GM06990 (cell line): ENCODE measurements at regions not wholly inside any gene's neighbourhood (a gene's known extent, or its start where the extent isn't known, plus 50 kb on each side); places are given as distances from the start of the nearest gene placed in this dataset.

Experiments
- DNase-seq: peaks from one replicate; pipeline ENCODE4 v3.0.0-alpha.2; 2011; ENCODE audit not compliant: insufficient read length; ENCODE audit errors: extremely low read depth
- H3K27me3 ChIP-seq: replicated peaks from 2 replicates; pipeline ENCODE4 v1.6.0; 2011; ENCODE audit warnings: low read length; ENCODE audit not compliant: control insufficient read depth, insufficient read depth
- H3K36me3 ChIP-seq: 2 replicates; pipeline ENCODE4 v1.5.1; 2011; ENCODE audit warnings: low read length; ENCODE audit not compliant: control insufficient read depth, insufficient read depth
- H3K4me3 ChIP-seq: replicated peaks from 2 replicates; pipeline ENCODE4 v1.5.1; 2011; ENCODE audit warnings: low read depth, mild to moderate bottlenecking, control low read depth, low read length
- CTCF ChIP-seq: IDR thresholded peaks from 2 replicates; pipeline ENCODE4 v1.5.1; 2011; ENCODE audit warnings: low read length, control low read depth, mild to moderate bottlenecking, inconsistent platforms; ENCODE audit not compliant: insufficient read depth, poor library complexity, severe bottlenecking

- Histone ChIP-seq H3K36me3 (no peaks in the 10 kb centered on the region), H3K4me3 (no peak overlapping the region), H3K27me3 (no peaks in the 10 kb centered on the region)
- TF ChIP-seq CTCF = no peak
- DNase-seq = peak; percentile 1
These were observed 58.9 kb upstream of the NUPR2 start for GRCh38 chr7:56174875-56175760.

GRCh38 chr7:56174346-56174874 is 58.2 kb upstream of the NUPR2 start:
- Histone ChIP-seq H3K36me3 (no peaks in the 10 kb centered on the region), H3K4me3 (no peak overlapping the region), H3K27me3 (no peaks in the 10 kb centered on the region)
- peak; percentile 8 for DNase-seq
- TF ChIP-seq CTCF = no peak
